A549 (cell line): ENCODE measurements at regions not wholly inside any gene's neighbourhood (a gene's known extent, or its start where the extent isn't known, plus 50 kb on each side); places are given as distances from the start of the nearest gene placed in this dataset.
"Not testable (repeated sequence)": the region's sequence is repeated elsewhere in the genome, so short reads cannot be mapped to it uniquely, and the experiment has no call there.

Experiments used
- CEBPB ChIP-seq, 2 experiments: fragments of >200 bp in 1 of 2; sonication (Bioruptor Twin) in 1 of 2; formaldehyde crosslinking in 1 of 2; IDR thresholded peaks; 2 replicates each; pipeline ENCODE4 v1.6.1; 2012 to 2016
- CHD2 ChIP-seq: fragments of 150-350 bp; IDR thresholded peaks from 2 replicates; pipeline ENCODE4 v1.6.1; 2014; ENCODE audit warnings: low read length; ENCODE audit not compliant: partially characterized antibody
- CHD4 ChIP-seq: fragments of 200-600 bp; sonication (generic); IDR thresholded peaks from 2 replicates; pipeline ENCODE4 v1.6.1; 2016; ENCODE audit warnings: antibody characterized with exemption, mild to moderate bottlenecking, borderline replicate concordance
- EP300 ChIP-seq, 2 experiments: fragments of >200 bp; sonication (Bioruptor Twin); formaldehyde crosslinking; IDR thresholded peaks; 2 replicates in 1 of 2; 3 replicates in 1 of 2; pipeline ENCODE4 v1.6.1; 2016 to 2017
- HDAC2 ChIP-seq: fragments of 200-600 bp; sonication (generic); IDR thresholded peaks from 2 replicates; pipeline ENCODE4 v1.6.1; 2016
- JUN ChIP-seq, 2 experiments: fragments of >200 bp; sonication (Bioruptor Twin); formaldehyde crosslinking; IDR thresholded peaks; 2 replicates in 1 of 2; 3 replicates in 1 of 2; pipeline ENCODE4 v1.6.1; 2016 to 2017
- JUNB ChIP-seq: fragments of >200 bp; sonication (Bioruptor Twin); formaldehyde crosslinking; IDR thresholded peaks from 2 replicates; pipeline ENCODE4 v1.6.1; 2016
- KDM1A ChIP-seq: fragments of 200-600 bp; sonication (generic); IDR thresholded peaks from 2 replicates; pipeline ENCODE4 v1.6.1; 2016; ENCODE audit warnings: low read depth, mild to moderate bottlenecking
- POLR2AphosphoS2 ChIP-seq: conservative IDR thresholded peaks from 2 replicates; pipeline ENCODE4 v1.6.1; 2012; ENCODE audit warnings: low read length, improper control_type of control experiment, inconsistent platforms
- TF ChIP-seq, protein P1 (sequence below): IDR thresholded peaks from 2 replicates; pipeline ENCODE4 v1.6.1; 2012; ENCODE audit warnings: low read depth, borderline replicate concordance
- TF ChIP-seq, protein P2 (sequence below): fragments of >200 bp; sonication (Bioruptor Twin); formaldehyde crosslinking; IDR thresholded peaks from 3 replicates; pipeline ENCODE4 v1.5.1; 2016
- TF ChIP-seq, protein P3 (sequence below): fragments of >200 bp; sonication (Bioruptor Twin); formaldehyde crosslinking; IDR thresholded peaks from 3 replicates; pipeline ENCODE4 v1.6.1; 2016

DNA sequence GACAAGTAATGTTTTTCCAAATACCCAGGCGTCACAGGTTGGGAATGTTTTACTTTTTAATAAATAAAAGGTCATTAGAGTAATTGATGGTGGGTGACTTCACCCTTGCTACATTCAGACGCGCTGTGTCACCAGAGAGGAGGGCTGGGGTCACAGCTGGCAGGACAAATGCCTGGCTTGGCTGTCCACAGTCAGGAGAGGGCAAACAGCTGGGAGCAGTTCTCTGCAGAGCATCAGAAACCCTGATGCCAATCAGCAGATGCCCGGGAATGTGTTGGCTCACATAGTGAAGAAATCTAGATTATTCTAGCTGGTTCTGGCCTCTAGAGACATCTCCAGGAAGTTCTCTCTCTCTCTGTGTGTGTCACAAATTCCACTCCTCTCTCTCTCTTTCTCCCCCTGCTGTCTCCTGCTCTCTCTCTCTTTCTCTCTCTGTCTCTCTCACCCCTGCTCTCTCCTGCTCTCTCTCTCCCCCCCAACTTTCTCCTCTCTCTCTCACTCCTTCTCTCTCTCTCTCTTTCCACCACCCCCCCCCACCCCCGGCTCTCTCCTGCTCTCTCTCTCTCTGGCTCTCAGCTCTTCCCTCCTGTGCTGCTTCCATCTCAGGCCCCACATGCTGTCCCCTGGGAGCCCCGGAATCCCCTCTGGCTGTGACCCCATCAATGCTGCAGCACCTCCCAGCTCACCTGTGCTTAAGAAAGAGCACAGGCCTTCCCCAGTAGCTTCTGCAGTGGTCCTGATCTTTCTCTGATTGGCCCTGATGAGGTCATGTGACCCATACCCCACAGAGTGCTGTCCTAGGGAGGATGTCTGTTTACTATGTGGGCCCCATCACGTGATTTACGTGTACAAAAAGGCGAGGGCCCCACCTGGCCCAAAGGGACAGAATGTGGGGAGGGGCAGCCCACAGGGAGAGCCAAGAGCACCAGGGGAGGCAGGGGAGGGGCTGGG is 331.5 kb downstream of the ADGRD1 start:
- not testable (repeated sequence) for TF ChIP-seq CHD2; CEBPB (IDR thresholded peaks at IDR 0.05); JUNB; CHD4; HDAC2; KDM1A; EP300 (IDR thresholded peaks at IDR 0.05); POLR2AphosphoS2; JUN (IDR thresholded peaks at IDR 0.05)
- TF ChIP-seq, protein P1, sequence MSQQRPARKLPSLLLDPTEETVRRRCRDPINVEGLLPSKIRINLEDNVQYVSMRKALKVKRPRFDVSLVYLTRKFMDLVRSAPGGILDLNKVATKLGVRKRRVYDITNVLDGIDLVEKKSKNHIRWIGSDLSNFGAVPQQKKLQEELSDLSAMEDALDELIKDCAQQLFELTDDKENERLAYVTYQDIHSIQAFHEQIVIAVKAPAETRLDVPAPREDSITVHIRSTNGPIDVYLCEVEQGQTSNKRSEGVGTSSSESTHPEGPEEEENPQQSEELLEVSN: not testable (repeated sequence)
- TF ChIP-seq, protein P2, sequence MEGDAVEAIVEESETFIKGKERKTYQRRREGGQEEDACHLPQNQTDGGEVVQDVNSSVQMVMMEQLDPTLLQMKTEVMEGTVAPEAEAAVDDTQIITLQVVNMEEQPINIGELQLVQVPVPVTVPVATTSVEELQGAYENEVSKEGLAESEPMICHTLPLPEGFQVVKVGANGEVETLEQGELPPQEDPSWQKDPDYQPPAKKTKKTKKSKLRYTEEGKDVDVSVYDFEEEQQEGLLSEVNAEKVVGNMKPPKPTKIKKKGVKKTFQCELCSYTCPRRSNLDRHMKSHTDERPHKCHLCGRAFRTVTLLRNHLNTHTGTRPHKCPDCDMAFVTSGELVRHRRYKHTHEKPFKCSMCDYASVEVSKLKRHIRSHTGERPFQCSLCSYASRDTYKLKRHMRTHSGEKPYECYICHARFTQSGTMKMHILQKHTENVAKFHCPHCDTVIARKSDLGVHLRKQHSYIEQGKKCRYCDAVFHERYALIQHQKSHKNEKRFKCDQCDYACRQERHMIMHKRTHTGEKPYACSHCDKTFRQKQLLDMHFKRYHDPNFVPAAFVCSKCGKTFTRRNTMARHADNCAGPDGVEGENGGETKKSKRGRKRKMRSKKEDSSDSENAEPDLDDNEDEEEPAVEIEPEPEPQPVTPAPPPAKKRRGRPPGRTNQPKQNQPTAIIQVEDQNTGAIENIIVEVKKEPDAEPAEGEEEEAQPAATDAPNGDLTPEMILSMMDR: not testable (repeated sequence)
- TF ChIP-seq, protein P3, sequence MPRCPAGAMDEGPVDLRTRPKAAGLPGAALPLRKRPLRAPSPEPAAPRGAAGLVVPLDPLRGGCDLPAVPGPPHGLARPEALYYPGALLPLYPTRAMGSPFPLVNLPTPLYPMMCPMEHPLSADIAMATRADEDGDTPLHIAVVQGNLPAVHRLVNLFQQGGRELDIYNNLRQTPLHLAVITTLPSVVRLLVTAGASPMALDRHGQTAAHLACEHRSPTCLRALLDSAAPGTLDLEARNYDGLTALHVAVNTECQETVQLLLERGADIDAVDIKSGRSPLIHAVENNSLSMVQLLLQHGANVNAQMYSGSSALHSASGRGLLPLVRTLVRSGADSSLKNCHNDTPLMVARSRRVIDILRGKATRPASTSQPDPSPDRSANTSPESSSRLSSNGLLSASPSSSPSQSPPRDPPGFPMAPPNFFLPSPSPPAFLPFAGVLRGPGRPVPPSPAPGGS: not testable (repeated sequence)
